ENCODE measurements at regions not wholly inside any gene's neighbourhood (a gene's known extent, or its start where the extent isn't known, plus 50 kb on each side); places are given as distances from the start of the nearest gene placed in this dataset.

DNA sequence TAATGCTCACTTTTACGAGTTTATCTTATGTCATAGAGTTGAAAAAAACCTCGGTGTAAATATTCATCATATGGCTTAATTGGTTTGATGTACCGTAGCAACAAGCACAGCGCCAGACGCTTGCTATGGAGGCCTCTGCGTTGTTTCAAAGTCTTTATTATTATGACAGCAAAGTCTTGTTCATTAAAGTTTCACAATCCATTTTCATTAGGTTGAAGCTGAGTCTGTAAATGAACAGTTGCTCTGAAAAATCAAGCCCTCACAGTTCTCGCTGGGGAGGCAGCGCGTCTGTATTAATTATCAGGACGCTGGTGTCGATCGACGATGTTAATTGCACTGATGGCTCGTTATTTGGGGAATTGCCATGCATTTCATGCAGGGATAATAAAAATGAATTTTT lies 185.6 kb downstream of the INSC start:
- Mint-ChIP-seq H3K27me3 (peaks cover 2 to 3% of the 10 kb centered on the region in 2 donors), H3K4me3 (no peak overlapping the region), H3K4me1 (no peaks in the 10 kb centered on the region), H3K27ac (no peak overlapping the region), H3K36me3 (no peaks in the 10 kb centered on the region), H3K9me3 (peaks cover 0 to 2% (median 0%) of the 10 kb centered on the region in 5 donors)
- Histone ChIP-seq H3K27ac (ENCODE audit: low read depth, low read length) (no peak overlapping the region), H3K4me3 (ENCODE audit: low read length) (no peak overlapping the region), H3K4me1 (ENCODE audit: insufficient read depth, low read length) (no peaks in the 10 kb centered on the region), H3K36me3 (ENCODE audit: insufficient read depth, low read length) (no peaks in the 10 kb centered on the region), H3K27me3 (ENCODE audit: insufficient read depth, low read length, poor library complexity, severe bottlenecking) (no peaks in the 10 kb centered on the region), H3K9me3 (ENCODE audit: low read length) (no peaks in the 10 kb centered on the region)
- ChIA-PET CTCF (no interaction called here), POLR2A (no interaction called here)
- no peak for DNase-seq

DNA sequence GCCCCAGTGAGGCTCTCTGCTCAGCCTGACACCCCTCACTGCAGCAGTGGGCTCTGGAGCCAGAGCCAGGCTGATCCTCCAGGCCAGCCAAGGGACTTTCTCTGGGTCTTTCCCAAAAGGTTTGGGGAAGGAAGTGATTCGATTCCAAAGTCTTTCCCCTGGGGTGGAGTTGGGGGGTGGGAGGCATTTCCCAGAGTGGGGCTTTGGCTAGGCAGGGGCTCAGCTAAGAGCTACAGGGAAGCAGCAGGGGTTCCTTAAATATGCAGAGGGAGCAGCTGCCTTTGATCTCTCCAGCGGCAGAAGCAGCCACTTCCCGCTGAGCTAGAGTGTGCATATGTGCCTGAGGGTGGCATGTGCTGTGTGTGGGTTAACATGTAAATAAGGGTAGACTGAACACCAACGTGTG lies 192.9 kb downstream of the INSC start:
- POLR2A ChIA-PET: no interaction called here
- Histone ChIP-seq H3K4me3 (ENCODE audit: low read length) (no peak overlapping the region), H3K4me1 (ENCODE audit: insufficient read depth, low read length) (no peaks in the 10 kb centered on the region), H3K27me3 (ENCODE audit: insufficient read depth, low read length, poor library complexity, severe bottlenecking) (no peaks in the 10 kb centered on the region), H3K9me3 (ENCODE audit: low read length) (no peaks in the 10 kb centered on the region), H3K36me3 (ENCODE audit: insufficient read depth, low read length) (no peaks in the 10 kb centered on the region), H3K27ac (ENCODE audit: low read depth, low read length) (no peak overlapping the region)
- no peak for DNase-seq
- H3K36me3 Mint-ChIP-seq: no peaks in the 10 kb centered on the region
- peaks cover 6 to 17% of the 10 kb centered on the region in 2 donors for H3K27me3 Mint-ChIP-seq
- no peaks in the 10 kb centered on the region for H3K9me3 Mint-ChIP-seq
- H3K4me1 Mint-ChIP-seq: no peaks in the 10 kb centered on the region
- H3K4me3 Mint-ChIP-seq: no peak overlapping the region
- CTCF ChIA-PET: no interaction called here
- H3K27ac Mint-ChIP-seq: no peak overlapping the region

DNA sequence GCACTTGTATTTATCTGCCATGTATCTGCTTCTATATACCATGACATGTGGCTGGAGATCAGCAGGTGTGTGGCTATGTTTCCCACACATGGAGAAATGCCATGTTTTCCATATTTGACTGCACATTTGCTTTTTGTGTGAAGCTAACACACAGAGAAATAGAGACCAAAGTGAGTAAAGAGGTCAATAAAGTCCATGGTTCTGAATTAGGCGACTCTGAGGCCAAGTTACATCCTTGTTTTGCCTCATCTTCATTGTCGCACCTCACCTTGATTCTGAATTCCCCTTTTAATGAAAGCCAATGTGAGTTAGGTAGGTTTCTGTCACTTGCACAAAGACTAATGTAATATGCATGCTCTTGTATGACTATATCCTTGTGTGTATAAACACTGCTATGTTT lies 194.1 kb downstream of the INSC start:
- Mint-ChIP-seq H3K36me3 (no peaks in the 10 kb centered on the region), H3K27ac (no peak overlapping the region), H3K27me3 (peaks cover 6 to 17% of the 10 kb centered on the region in 2 donors), H3K4me3 (no peak overlapping the region), H3K9me3 (peaks cover 0 to 2% (median 0%) of the 10 kb centered on the region in 5 donors), H3K4me1 (no peaks in the 10 kb centered on the region)
- H3K4me3 ChIP-seq (ENCODE audit: low read length): no peak overlapping the region
- H3K36me3 ChIP-seq (ENCODE audit: insufficient read depth, low read length): no peaks in the 10 kb centered on the region
- ChIA-PET POLR2A (no interaction called here), CTCF (no interaction called here)
- no peak for DNase-seq
- no peaks in the 10 kb centered on the region for H3K27me3 ChIP-seq (ENCODE audit: insufficient read depth, low read length, poor library complexity, severe bottlenecking)
- H3K27ac ChIP-seq (ENCODE audit: low read depth, low read length): no peak overlapping the region
- no peaks in the 10 kb centered on the region for H3K9me3 ChIP-seq (ENCODE audit: low read length)
- H3K4me1 ChIP-seq (ENCODE audit: insufficient read depth, low read length): no peaks in the 10 kb centered on the region

DNA sequence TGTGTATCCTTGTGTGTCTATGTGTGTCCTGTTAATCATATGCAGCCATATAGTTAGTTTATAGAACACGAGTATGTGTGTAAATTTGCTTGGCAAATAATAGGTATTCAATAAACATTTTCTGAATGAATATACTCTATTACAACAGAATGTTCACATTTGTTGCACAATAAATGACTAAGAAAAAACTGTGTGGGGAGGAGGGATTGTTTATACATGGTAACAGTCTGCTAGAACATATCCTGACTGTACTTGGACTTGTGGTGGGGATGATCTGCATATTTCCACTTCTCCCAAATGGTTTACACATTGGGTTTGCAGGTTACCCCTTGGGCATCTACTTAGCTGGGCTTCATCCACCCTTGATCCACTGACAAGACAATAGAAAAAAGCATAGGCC lies 194.6 kb downstream of the INSC start:
- Mint-ChIP-seq H3K27ac (no peak overlapping the region), H3K9me3 (peaks cover 0 to 2% (median 0%) of the 10 kb centered on the region in 5 donors), H3K36me3 (no peaks in the 10 kb centered on the region), H3K4me3 (no peak overlapping the region), H3K4me1 (no peaks in the 10 kb centered on the region), H3K27me3 (peaks cover 6 to 17% of the 10 kb centered on the region in 2 donors)
- Histone ChIP-seq H3K4me1 (ENCODE audit: insufficient read depth, low read length) (no peaks in the 10 kb centered on the region), H3K36me3 (ENCODE audit: insufficient read depth, low read length) (no peaks in the 10 kb centered on the region), H3K4me3 (ENCODE audit: low read length) (no peak overlapping the region), H3K27me3 (ENCODE audit: insufficient read depth, low read length, poor library complexity, severe bottlenecking) (no peaks in the 10 kb centered on the region), H3K27ac (ENCODE audit: low read depth, low read length) (no peak overlapping the region), H3K9me3 (ENCODE audit: low read length) (no peaks in the 10 kb centered on the region)
- POLR2A ChIA-PET: no interaction called here
- CTCF ChIA-PET: no interaction called here
- no peak for DNase-seq

DNA sequence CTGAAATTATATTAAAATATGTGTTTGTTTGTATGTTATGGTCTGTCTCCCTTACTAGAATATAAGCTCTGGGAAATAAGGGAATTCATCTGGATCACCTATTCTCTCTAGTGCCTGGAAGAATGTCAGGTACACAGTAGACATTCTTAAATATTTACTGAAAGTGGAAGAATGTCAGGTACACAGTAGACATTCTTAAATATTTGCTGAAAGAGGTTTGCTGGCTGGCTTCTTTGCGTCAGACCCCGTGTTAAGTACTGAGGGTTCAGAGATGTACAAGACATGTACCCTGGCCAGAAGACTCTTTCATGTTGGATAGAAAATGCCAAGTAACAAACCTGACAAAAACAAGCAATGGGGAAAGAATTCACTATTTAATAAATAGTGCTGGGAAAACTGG lies 199.1 kb downstream of the INSC start:
- Mint-ChIP-seq H3K4me3 (no peak overlapping the region), H3K27me3 (peaks cover 1 to 5% of the 10 kb centered on the region in 2 donors), H3K4me1 (no peaks in the 10 kb centered on the region), H3K27ac (no peak overlapping the region), H3K36me3 (peaks cover 0 to 1% (median 0%) of the 10 kb centered on the region in 3 donors), H3K9me3 (peaks cover 0 to 7% (median 0%) of the 10 kb centered on the region in 5 donors)
- no peak overlapping the region for H3K4me3 ChIP-seq (ENCODE audit: low read length)
- CTCF ChIA-PET: no interaction called here
- H3K9me3 ChIP-seq (ENCODE audit: low read length): no peaks in the 10 kb centered on the region
- H3K27me3 ChIP-seq (ENCODE audit: insufficient read depth, low read length, poor library complexity, severe bottlenecking): no peaks in the 10 kb centered on the region
- no peak overlapping the region for H3K27ac ChIP-seq (ENCODE audit: low read depth, low read length)
- DNase-seq: no peak
- POLR2A ChIA-PET: no interaction called here
- no peaks in the 10 kb centered on the region for H3K36me3 ChIP-seq (ENCODE audit: insufficient read depth, low read length)
- no peaks in the 10 kb centered on the region for H3K4me1 ChIP-seq (ENCODE audit: insufficient read depth, low read length)

DNA sequence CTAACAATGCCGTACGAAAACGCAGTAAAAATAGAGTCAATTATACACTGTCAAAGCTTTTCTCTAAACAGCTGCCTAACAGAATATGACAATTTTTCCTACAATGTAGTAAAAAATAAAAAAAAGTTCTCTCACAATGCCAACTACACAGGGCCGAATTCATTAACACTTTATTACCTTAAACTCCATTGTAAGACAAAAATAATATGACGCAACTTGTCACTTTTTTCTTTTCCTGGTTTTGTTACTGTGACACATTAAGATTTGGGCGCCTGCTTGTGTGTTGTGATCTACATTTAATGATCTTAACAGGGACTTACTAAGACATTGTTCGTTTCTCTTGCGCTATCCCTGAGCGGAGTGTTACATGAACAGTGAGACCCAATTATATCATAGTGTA lies 204.1 kb downstream of the INSC start:
- ChIA-PET POLR2A (no interaction called here), CTCF (no interaction called here)
- Mint-ChIP-seq H3K9me3 (peaks cover 0 to 7% (median 0%) of the 10 kb centered on the region in 5 donors), H3K4me3 (no peak overlapping the region), H3K27ac (no peak overlapping the region), H3K4me1 (no peaks in the 10 kb centered on the region), H3K27me3 (peaks cover 0 to 2% of the 10 kb centered on the region in 2 donors), H3K36me3 (peaks cover 0 to 1% (median 0%) of the 10 kb centered on the region in 3 donors)
- H3K4me3 ChIP-seq (ENCODE audit: low read length): no peak overlapping the region
- H3K9me3 ChIP-seq (ENCODE audit: low read length): no peaks in the 10 kb centered on the region
- H3K27me3 ChIP-seq (ENCODE audit: insufficient read depth, low read length, poor library complexity, severe bottlenecking): no peaks in the 10 kb centered on the region
- no peak overlapping the region for H3K27ac ChIP-seq (ENCODE audit: low read depth, low read length)
- DNase-seq: no peak
- H3K36me3 ChIP-seq (ENCODE audit: insufficient read depth, low read length): no peaks in the 10 kb centered on the region
- no peaks in the 10 kb centered on the region for H3K4me1 ChIP-seq (ENCODE audit: insufficient read depth, low read length)

DNA sequence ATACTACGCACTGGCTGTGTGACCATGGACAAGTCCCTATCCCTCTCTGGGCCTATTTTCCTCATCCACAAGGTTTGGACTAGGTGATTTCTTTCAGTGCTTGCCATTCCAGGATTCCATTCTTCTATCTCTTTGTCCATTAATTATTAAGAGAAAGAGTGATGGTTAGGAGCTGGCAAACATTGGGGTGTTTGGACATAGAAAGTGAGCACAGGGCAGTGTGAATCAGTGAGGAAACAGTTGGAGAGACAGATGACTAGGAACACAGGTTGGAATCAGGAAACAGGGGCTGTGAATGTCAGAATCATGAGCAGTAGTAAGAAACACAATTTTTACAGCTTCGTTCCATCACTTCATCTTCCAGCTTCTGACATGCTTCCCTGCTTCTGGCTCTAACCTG lies 211.8 kb downstream of the INSC start:
- Mint-ChIP-seq H3K36me3 (no peaks in the 10 kb centered on the region), H3K27me3 (peaks cover 0 to 1% of the 10 kb centered on the region in 2 donors), H3K9me3 (no peaks in the 10 kb centered on the region), H3K4me3 (no peak overlapping the region), H3K27ac (no peak overlapping the region), H3K4me1 (no peaks in the 10 kb centered on the region)
- Histone ChIP-seq H3K36me3 (ENCODE audit: insufficient read depth, low read length) (no peaks in the 10 kb centered on the region), H3K4me1 (ENCODE audit: insufficient read depth, low read length) (no peaks in the 10 kb centered on the region), H3K27me3 (ENCODE audit: insufficient read depth, low read length, poor library complexity, severe bottlenecking) (no peaks in the 10 kb centered on the region), H3K4me3 (ENCODE audit: low read length) (no peak overlapping the region), H3K27ac (ENCODE audit: low read depth, low read length) (no peak overlapping the region), H3K9me3 (ENCODE audit: low read length) (no peaks in the 10 kb centered on the region)
- ChIA-PET CTCF (no interaction called here), POLR2A (no interaction called here)
- DNase-seq: no peak

DNA sequence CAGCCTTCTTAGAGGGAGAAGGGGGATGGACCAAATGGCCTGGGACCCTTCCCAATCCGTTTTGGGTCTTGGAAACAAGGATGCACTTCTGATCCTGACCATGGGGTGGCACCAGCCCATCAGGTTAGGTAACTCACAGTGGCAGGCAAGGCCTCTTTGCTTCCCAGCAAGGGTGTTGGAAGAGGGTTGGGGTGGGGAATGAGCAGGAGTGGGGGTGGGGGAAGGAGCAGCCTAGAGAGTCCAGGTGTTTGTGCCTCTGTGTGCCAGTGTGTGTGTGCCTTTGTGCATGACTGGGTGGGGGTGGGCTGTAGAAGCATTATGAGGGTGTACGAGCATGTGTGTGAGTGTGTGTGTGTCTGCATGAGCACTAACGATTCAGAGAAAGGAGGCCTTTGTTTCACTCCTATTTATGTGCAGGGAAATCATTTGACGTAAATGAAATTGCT lies 213.1 kb downstream of the INSC start:
- H3K27me3 ChIP-seq (ENCODE audit: insufficient read depth, low read length, poor library complexity, severe bottlenecking): no peaks in the 10 kb centered on the region
- H3K4me1 Mint-ChIP-seq: no peaks in the 10 kb centered on the region
- no peak for DNase-seq
- POLR2A ChIA-PET: no interaction called here
- H3K9me3 Mint-ChIP-seq: no peaks in the 10 kb centered on the region
- peaks cover 0 to 1% of the 10 kb centered on the region in 2 donors for H3K27me3 Mint-ChIP-seq
- no peaks in the 10 kb centered on the region for H3K36me3 ChIP-seq (ENCODE audit: insufficient read depth, low read length)
- H3K4me1 ChIP-seq (ENCODE audit: insufficient read depth, low read length): no peaks in the 10 kb centered on the region
- H3K4me3 Mint-ChIP-seq: no peak overlapping the region
- H3K27ac ChIP-seq (ENCODE audit: low read depth, low read length): no peak overlapping the region
- no peaks in the 10 kb centered on the region for H3K9me3 ChIP-seq (ENCODE audit: low read length)
- H3K4me3 ChIP-seq (ENCODE audit: low read length): no peak overlapping the region
- CTCF ChIA-PET: no interaction called here
- H3K36me3 Mint-ChIP-seq: no peaks in the 10 kb centered on the region
- no peak overlapping the region for H3K27ac Mint-ChIP-seq

DNA sequence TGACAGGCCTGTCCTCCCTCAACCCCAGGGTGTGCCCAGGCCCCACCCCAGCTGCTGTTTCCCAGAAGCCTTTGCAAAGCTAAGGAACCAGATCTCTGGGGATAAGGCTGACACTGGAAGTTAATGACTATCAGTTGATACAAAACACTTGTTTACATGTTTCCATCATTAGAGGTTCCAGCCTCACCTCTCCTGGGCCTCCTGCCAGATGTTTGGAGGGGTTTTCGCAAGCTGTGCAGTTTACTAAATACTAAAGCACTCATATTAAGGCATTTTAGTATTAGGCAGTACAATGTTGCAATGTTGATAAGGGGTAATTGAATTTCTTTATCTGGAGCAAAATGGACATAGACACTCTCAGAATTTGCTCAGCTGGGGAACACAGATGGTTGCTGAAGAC lies 218.7 kb downstream of the INSC start:
- Histone ChIP-seq H3K36me3 (ENCODE audit: insufficient read depth, low read length) (no peaks in the 10 kb centered on the region), H3K4me1 (ENCODE audit: insufficient read depth, low read length) (no peaks in the 10 kb centered on the region), H3K27ac (ENCODE audit: low read depth, low read length) (no peak overlapping the region), H3K9me3 (ENCODE audit: low read length) (no peaks in the 10 kb centered on the region), H3K4me3 (ENCODE audit: low read length) (no peak overlapping the region), H3K27me3 (ENCODE audit: insufficient read depth, low read length, poor library complexity, severe bottlenecking) (no peaks in the 10 kb centered on the region)
- Mint-ChIP-seq H3K27ac (no peak overlapping the region), H3K27me3 (no peaks in the 10 kb centered on the region), H3K36me3 (no peaks in the 10 kb centered on the region), H3K4me3 (no peak overlapping the region), H3K9me3 (no peaks in the 10 kb centered on the region), H3K4me1 (no peaks in the 10 kb centered on the region)
- DNase-seq: no peak
- ChIA-PET POLR2A (no interaction called here), CTCF (no interaction called here)

Data from CD8-positive, alpha-beta memory T cell (primary cell).